C4-2B (cell line): ENCODE measurements at regions not wholly inside any gene's neighbourhood (a gene's known extent, or its start where the extent isn't known, plus 50 kb on each side); places are given as distances from the start of the nearest gene placed in this dataset.

Source experiments
- ZFX ChIP-seq: fragments of 450-650 bp; IDR thresholded peaks from 2 replicates; pipeline ENCODE4 v1.6.1; 2017
- TF ChIP-seq, protein P1 (sequence below): fragments of 450-650 bp; conservative IDR thresholded peaks from 2 replicates; pipeline ENCODE4 v1.5.1; 2017; ENCODE audit warnings: mild to moderate bottlenecking

- TF ChIP-seq, protein P1, sequence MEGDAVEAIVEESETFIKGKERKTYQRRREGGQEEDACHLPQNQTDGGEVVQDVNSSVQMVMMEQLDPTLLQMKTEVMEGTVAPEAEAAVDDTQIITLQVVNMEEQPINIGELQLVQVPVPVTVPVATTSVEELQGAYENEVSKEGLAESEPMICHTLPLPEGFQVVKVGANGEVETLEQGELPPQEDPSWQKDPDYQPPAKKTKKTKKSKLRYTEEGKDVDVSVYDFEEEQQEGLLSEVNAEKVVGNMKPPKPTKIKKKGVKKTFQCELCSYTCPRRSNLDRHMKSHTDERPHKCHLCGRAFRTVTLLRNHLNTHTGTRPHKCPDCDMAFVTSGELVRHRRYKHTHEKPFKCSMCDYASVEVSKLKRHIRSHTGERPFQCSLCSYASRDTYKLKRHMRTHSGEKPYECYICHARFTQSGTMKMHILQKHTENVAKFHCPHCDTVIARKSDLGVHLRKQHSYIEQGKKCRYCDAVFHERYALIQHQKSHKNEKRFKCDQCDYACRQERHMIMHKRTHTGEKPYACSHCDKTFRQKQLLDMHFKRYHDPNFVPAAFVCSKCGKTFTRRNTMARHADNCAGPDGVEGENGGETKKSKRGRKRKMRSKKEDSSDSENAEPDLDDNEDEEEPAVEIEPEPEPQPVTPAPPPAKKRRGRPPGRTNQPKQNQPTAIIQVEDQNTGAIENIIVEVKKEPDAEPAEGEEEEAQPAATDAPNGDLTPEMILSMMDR = no peak
- TF ChIP-seq ZFX = no peak
Measured at GRCh38 chr15:95296643-95297042, 1033.9 kb upstream of the NR2F2 start.
